ENCODE measurements at regions not wholly inside any gene's neighbourhood (a gene's known extent, or its start where the extent isn't known, plus 50 kb on each side); places are given as distances from the start of the nearest gene placed in this dataset.

DNA sequence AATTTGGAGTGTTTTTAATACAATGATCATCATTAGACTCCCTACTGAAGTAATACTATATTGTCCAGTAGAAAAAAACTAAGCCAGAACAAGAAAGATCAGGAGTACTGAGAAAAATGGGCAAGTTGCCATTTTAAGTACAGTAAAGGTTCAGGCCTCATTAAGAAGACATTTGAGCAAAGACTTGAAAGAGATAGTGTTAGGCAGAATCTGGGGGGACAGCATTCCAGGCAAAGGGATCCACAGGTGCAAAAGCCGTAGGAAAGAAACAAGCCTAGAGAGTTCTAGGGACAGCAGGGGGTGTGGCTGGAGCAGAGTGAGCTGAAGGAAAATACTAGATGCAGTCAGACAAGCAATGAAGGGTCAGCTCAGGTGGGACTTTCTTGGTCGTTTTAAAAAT, 58.1 kb upstream of the INTU start:
- TF ChIP-seq, protein P1, sequence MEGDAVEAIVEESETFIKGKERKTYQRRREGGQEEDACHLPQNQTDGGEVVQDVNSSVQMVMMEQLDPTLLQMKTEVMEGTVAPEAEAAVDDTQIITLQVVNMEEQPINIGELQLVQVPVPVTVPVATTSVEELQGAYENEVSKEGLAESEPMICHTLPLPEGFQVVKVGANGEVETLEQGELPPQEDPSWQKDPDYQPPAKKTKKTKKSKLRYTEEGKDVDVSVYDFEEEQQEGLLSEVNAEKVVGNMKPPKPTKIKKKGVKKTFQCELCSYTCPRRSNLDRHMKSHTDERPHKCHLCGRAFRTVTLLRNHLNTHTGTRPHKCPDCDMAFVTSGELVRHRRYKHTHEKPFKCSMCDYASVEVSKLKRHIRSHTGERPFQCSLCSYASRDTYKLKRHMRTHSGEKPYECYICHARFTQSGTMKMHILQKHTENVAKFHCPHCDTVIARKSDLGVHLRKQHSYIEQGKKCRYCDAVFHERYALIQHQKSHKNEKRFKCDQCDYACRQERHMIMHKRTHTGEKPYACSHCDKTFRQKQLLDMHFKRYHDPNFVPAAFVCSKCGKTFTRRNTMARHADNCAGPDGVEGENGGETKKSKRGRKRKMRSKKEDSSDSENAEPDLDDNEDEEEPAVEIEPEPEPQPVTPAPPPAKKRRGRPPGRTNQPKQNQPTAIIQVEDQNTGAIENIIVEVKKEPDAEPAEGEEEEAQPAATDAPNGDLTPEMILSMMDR (IDR thresholded peaks at IDR 0.05), result no peak
- no peak for TF ChIP-seq EP300 (IDR thresholded peaks at IDR 0.05)
- no peak for TF ChIP-seq POLR2AphosphoS5 (IDR thresholded peaks at IDR 0.05)
